Vagina (tissue), 2 donors: ENCODE measurements at regions not wholly inside any gene's neighbourhood (a gene's known extent, or its start where the extent isn't known, plus 50 kb on each side); places are given as distances from the start of the nearest gene placed in this dataset.

Source experiments
- DNase-seq, 2 donors: peaks; one replicate each; pipeline ENCODE4 v3.0.0-alpha.2; 2017; ENCODE audit errors: extremely low spot score in 2 of 2
- H3K27ac ChIP-seq: fragments of 200-600 bp; sonication (generic); one replicate; pipeline ENCODE4 v1.5.1; 2019
- H3K27me3 ChIP-seq: fragments of 200-600 bp; sonication (generic); one replicate; pipeline ENCODE4 v1.5.1; 2019
- H3K36me3 ChIP-seq, 2 donors: fragments of 200-600 bp; sonication (generic); one replicate each; pipeline ENCODE4 v1.5.1; 2017 to 2019
- H3K4me1 ChIP-seq: fragments of 200-600 bp; sonication (generic); one replicate; pipeline ENCODE4 v1.5.1; 2019
- H3K4me3 ChIP-seq, 2 donors: fragments of 200-600 bp; sonication (generic); 1 replicate in 1 of 2; 2 replicates in 1 of 2; pipeline ENCODE4 v1.5.1; 2016 to 2019
- H3K9me3 ChIP-seq: fragments of 200-600 bp; sonication (generic); one replicate; pipeline ENCODE4 v1.5.1; 2019
- POLR2A ChIP-seq, 2 donors: fragments of 450-650 bp; IDR thresholded peaks; one replicate each; pipeline ENCODE4 v1.6.1; 2017; ENCODE audit warnings: antibody characterized with exemption in 2 of 2, mild to moderate bottlenecking in 2 of 2, moderate library complexity in 2 of 2
- POLR2AphosphoS5 ChIP-seq, 2 donors: sonication (generic); formaldehyde crosslinking; IDR thresholded peaks; one replicate each; pipeline ENCODE4 v1.9.0; 2017; ENCODE audit warnings: antibody characterized with exemption in 2 of 2, mild to moderate bottlenecking in 2 of 2, low read depth in 1 of 2; ENCODE audit not compliant: insufficient read depth in 1 of 2
- intact Hi-C: fragments of 100-400 bp; cut with DNase I; formaldehyde crosslinking; loops from one replicate; pipeline ENCODE4 v1.15.1; 2023
- TF ChIP-seq, protein P1 (sequence below), 3 experiments: fragments of 450-650 bp in 2 of 3; fragments of 200-600 bp in 1 of 3; sonication (generic) in 1 of 3; IDR thresholded peaks; one replicate each; pipeline ENCODE4 v1.5.1; 2017 to 2019; ENCODE audit warnings: antibody characterized with exemption in 3 of 3, mild to moderate bottlenecking in 2 of 3, moderate library complexity in 2 of 3

DNA sequence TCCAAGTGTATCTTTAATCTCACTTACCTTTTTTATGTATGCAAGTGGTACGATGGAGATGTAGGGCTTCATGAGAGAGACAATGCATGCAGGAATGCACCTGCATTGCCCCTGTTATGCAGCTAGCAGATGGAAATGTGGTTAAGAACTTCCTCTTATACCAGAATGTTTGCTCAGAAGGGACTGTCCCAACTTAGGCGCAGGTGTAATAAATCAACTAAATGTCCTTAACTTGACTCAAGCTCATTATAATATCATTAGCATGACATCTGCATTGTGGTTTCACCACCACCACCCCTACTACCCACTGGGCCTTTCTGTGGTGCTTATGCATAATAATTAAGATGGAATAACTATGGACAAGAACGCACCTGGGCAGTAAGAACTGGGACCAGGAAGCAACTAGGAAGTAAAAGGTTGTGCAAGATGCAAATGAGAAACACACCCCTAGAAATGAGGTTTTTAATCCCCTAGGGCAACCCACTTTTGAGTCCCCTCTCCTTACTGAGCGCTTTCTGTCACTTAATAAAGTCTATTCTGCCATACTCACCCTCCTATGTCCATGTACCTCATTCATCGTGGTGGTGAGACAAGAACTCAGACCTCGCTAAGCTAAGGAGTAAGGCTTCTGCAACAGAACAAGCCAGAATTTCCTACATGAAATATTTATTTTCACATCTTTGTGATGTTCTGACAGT is 1103.3 kb upstream of the B3GALT2 start:
- no peak overlapping the region for H3K4me3 ChIP-seq
- no peaks in the 10 kb centered on the region for H3K4me1 ChIP-seq
- TF ChIP-seq POLR2A (IDR thresholded peaks at IDR 0.05) (no peak), POLR2AphosphoS5 (IDR thresholded peaks at IDR 0.05; ENCODE audit: insufficient read depth in 1 of 2, low read depth in 1 of 2) (no peak)
- TF ChIP-seq, protein P1, sequence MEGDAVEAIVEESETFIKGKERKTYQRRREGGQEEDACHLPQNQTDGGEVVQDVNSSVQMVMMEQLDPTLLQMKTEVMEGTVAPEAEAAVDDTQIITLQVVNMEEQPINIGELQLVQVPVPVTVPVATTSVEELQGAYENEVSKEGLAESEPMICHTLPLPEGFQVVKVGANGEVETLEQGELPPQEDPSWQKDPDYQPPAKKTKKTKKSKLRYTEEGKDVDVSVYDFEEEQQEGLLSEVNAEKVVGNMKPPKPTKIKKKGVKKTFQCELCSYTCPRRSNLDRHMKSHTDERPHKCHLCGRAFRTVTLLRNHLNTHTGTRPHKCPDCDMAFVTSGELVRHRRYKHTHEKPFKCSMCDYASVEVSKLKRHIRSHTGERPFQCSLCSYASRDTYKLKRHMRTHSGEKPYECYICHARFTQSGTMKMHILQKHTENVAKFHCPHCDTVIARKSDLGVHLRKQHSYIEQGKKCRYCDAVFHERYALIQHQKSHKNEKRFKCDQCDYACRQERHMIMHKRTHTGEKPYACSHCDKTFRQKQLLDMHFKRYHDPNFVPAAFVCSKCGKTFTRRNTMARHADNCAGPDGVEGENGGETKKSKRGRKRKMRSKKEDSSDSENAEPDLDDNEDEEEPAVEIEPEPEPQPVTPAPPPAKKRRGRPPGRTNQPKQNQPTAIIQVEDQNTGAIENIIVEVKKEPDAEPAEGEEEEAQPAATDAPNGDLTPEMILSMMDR (IDR thresholded peaks at IDR 0.05) = no peak
- no peaks in the 10 kb centered on the region for H3K9me3 ChIP-seq
- intact Hi-C loops = no loop called here
- DNase-seq = no peak
- no peaks in the 10 kb centered on the region for H3K36me3 ChIP-seq
- no peak overlapping the region for H3K27ac ChIP-seq
- no peaks in the 10 kb centered on the region for H3K27me3 ChIP-seq

DNA sequence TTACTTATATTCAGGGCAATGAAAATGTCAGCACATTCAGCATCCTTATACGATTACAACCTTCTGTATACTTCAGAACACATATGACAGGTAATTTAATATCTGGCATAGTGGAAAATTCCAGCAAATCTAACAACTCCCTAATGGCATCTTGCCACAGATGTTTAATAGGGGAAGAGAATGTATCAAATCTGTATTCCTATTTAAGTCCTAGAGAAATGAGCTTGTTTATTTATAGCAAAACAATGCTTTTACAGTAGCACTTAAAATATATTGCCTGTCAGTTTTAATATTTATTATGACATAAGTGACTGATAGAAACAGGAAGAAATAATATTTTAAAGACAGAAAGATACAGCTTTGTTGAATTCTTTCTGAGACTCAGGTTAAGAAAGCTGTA is 1101.8 kb upstream of the B3GALT2 start:
- H3K36me3 ChIP-seq = no peaks in the 10 kb centered on the region
- no peak for DNase-seq
- no peak overlapping the region for H3K4me3 ChIP-seq
- H3K27me3 ChIP-seq = no peaks in the 10 kb centered on the region
- H3K9me3 ChIP-seq = no peaks in the 10 kb centered on the region
- H3K27ac ChIP-seq = no peak overlapping the region
- intact Hi-C loops = no loop called here
- no peaks in the 10 kb centered on the region for H3K4me1 ChIP-seq
- TF ChIP-seq, protein P1 (IDR thresholded peaks at IDR 0.05) = no peak
- no peak for TF ChIP-seq POLR2A (IDR thresholded peaks at IDR 0.05)
- no peak for TF ChIP-seq POLR2AphosphoS5 (IDR thresholded peaks at IDR 0.05; ENCODE audit: insufficient read depth in 1 of 2, low read depth in 1 of 2)

DNA sequence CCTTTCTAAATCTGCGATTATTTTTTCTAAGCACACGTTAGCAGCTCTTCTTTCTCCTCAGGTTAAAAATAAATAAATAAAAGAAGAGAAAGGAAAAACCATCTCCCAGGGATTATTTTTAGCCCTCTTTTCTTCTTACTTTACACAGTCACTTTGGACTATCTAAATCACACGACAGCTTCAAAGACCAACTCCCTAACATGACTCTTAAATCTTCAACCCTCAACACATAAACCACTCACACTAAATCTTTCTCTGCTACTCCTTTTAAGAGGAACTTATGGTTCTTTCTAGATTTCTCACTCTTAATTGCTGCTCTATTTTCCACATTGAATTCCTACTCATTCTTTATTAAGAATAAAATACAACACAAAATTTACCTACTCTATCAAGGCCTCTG is 1095.0 kb upstream of the B3GALT2 start:
- H3K27me3 ChIP-seq = no peaks in the 10 kb centered on the region
- intact Hi-C loops = no loop called here
- no peak for TF ChIP-seq POLR2A (IDR thresholded peaks at IDR 0.05)
- no peak for TF ChIP-seq POLR2AphosphoS5 (IDR thresholded peaks at IDR 0.05; ENCODE audit: insufficient read depth in 1 of 2, low read depth in 1 of 2)
- TF ChIP-seq, protein P1 (IDR thresholded peaks at IDR 0.05) = no peak
- H3K4me3 ChIP-seq = no peak overlapping the region
- H3K27ac ChIP-seq = no peak overlapping the region
- no peaks in the 10 kb centered on the region for H3K36me3 ChIP-seq
- no peak for DNase-seq
- no peaks in the 10 kb centered on the region for H3K4me1 ChIP-seq
- no peaks in the 10 kb centered on the region for H3K9me3 ChIP-seq

DNA sequence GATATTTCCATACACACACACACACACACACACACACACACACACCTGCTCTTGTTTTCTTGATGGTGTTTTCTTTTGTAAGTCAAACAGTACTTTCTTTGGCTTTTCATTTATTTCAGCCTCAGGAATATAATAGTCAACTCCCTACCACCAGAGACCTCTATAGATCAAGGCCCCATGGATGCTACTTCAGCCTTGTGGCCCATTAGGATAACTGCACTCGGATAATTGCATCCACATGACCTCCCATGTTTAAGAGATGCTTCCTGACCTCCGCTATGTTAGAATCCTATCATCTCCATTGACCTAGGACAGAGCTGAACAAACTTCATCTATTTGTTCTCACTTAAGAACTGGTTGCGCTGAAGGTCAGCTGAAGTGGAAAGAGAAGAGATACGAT is 1094.0 kb upstream of the B3GALT2 start:
- Histone ChIP-seq H3K4me3 (no peak overlapping the region), H3K9me3 (no peaks in the 10 kb centered on the region), H3K27ac (no peak overlapping the region), H3K4me1 (no peaks in the 10 kb centered on the region), H3K27me3 (no peaks in the 10 kb centered on the region), H3K36me3 (no peaks in the 10 kb centered on the region)
- no peak for TF ChIP-seq POLR2AphosphoS5 (IDR thresholded peaks at IDR 0.05; ENCODE audit: insufficient read depth in 1 of 2, low read depth in 1 of 2)
- no peak for TF ChIP-seq POLR2A (IDR thresholded peaks at IDR 0.05)
- TF ChIP-seq, protein P1 (IDR thresholded peaks at IDR 0.05) = no peak
- intact Hi-C loops = no loop called here
- no peak for DNase-seq

DNA sequence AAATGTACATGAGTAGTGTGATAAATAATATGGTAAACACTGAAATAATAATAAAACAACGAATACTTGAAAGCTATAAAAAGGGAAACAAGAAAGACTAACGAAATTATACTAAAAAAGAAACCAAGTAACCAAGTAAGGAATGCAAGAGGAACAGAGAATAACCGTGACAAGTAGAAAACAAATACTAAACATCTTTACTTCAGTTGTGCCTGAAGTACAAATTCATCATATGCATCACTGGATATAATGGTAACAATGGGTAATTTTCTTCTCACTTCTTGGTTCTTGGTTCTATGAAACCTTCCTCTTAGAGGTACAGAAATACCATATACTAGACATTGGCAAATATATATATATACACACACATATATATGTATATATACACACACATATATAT is 1093.6 kb upstream of the B3GALT2 start:
- no peak overlapping the region for H3K4me3 ChIP-seq
- intact Hi-C loops = no loop called here
- no peaks in the 10 kb centered on the region for H3K4me1 ChIP-seq
- DNase-seq = no peak
- no peaks in the 10 kb centered on the region for H3K9me3 ChIP-seq
- no peaks in the 10 kb centered on the region for H3K27me3 ChIP-seq
- H3K27ac ChIP-seq = no peak overlapping the region
- TF ChIP-seq POLR2A (IDR thresholded peaks at IDR 0.05) = no peak
- no peaks in the 10 kb centered on the region for H3K36me3 ChIP-seq
